ENCODE measurements at regions not wholly inside any gene's neighbourhood (a gene's known extent, or its start where the extent isn't known, plus 50 kb on each side); places are given as distances from the start of the nearest gene placed in this dataset.

GRCh38 chr15:27628486-27628885, 470.6 kb downstream of the OCA2 start:
- Histone ChIP-seq H3K14ac (ENCODE audit: low read length) (no peak overlapping the region), H2BK12ac (ENCODE audit: low read length) (no peak overlapping the region), H2BK5ac (ENCODE audit: low read depth, low read length, poor library complexity) (no peak overlapping the region), H3K4ac (ENCODE audit: low read depth, low read length) (no peak overlapping the region), H3K9me3 (ENCODE audit: insufficient read depth, low read depth, low read length) (no peaks in the 10 kb centered on the region), H4K12ac (ENCODE audit: low read depth, low read length) (no peak overlapping the region), H3K9ac (ENCODE audit: low read length) (no peak overlapping the region), H4K8ac (ENCODE audit: low read depth, low read length) (no peak overlapping the region), H3K4me2 (ENCODE audit: low read length) (no peak overlapping the region), H3K4me1 (ENCODE audit: control insufficient read depth in 1 of 2, insufficient read depth in 2 of 2, low read length in 2 of 2) (no peaks in the 10 kb centered on the region), H3K27me3 (ENCODE audit: insufficient read depth, low read length) (no peaks in the 10 kb centered on the region), H2BK120ac (ENCODE audit: insufficient read depth, low read length, poor library complexity) (no peak overlapping the region), H3K23ac (ENCODE audit: low read length) (no peak overlapping the region), H2AK5ac (ENCODE audit: low read length) (no peak overlapping the region), H3K36me3 (ENCODE audit: control insufficient read depth in 1 of 2, insufficient read depth in 2 of 2, low read length in 2 of 2) (no peaks in the 10 kb centered on the region), H3K4me3 (ENCODE audit: low read depth, low read length) (no peak overlapping the region), H3K79me2 (ENCODE audit: control insufficient read depth, insufficient read depth, low read length, poor library complexity) (no peaks in the 10 kb centered on the region), H3K79me1 (ENCODE audit: low read length) (no peaks in the 10 kb centered on the region), H4K91ac (ENCODE audit: low read depth, low read length) (no peak overlapping the region), H3K27ac (ENCODE audit: low read depth, low read length) (no peak overlapping the region), H3K18ac (ENCODE audit: low read length) (no peak overlapping the region), H2AFZ (ENCODE audit: insufficient read depth, low read length, poor library complexity) (no peak overlapping the region)
- DNase-seq: no peak
- WGBS (ENCODE audit: extremely low coverage, insufficient coverage, insufficient read length): no CpG with 5 or more reads among the region's 2 CpGs

- no peak overlapping the region for H3K9ac ChIP-seq (ENCODE audit: low read length)
- H3K4ac ChIP-seq (ENCODE audit: low read depth, low read length): no peak overlapping the region
- no peak overlapping the region for H3K4me3 ChIP-seq (ENCODE audit: low read depth, low read length)
- no peak overlapping the region for H3K18ac ChIP-seq (ENCODE audit: low read length)
- H3K14ac ChIP-seq (ENCODE audit: low read length): no peak overlapping the region
- no peak overlapping the region for H2BK12ac ChIP-seq (ENCODE audit: low read length)
- no peaks in the 10 kb centered on the region for H3K79me2 ChIP-seq (ENCODE audit: control insufficient read depth, insufficient read depth, low read length, poor library complexity)
- no peak overlapping the region for H2AFZ ChIP-seq (ENCODE audit: insufficient read depth, low read length, poor library complexity)
- no peak for DNase-seq
- H3K4me2 ChIP-seq (ENCODE audit: low read length): no peak overlapping the region
- no peaks in the 10 kb centered on the region for H3K4me1 ChIP-seq (ENCODE audit: control insufficient read depth in 1 of 2, insufficient read depth in 2 of 2, low read length in 2 of 2)
- H3K27me3 ChIP-seq (ENCODE audit: insufficient read depth, low read length): no peaks in the 10 kb centered on the region
- H4K8ac ChIP-seq (ENCODE audit: low read depth, low read length): no peak overlapping the region
- H3K36me3 ChIP-seq (ENCODE audit: control insufficient read depth in 1 of 2, insufficient read depth in 2 of 2, low read length in 2 of 2): no peaks in the 10 kb centered on the region
- no peak overlapping the region for H2AK5ac ChIP-seq (ENCODE audit: low read length)
- no peak overlapping the region for H4K91ac ChIP-seq (ENCODE audit: low read depth, low read length)
- no peak overlapping the region for H3K27ac ChIP-seq (ENCODE audit: low read depth, low read length)
- H2BK120ac ChIP-seq (ENCODE audit: insufficient read depth, low read length, poor library complexity): no peak overlapping the region
- no peak overlapping the region for H3K23ac ChIP-seq (ENCODE audit: low read length)
- H3K9me3 ChIP-seq (ENCODE audit: insufficient read depth, low read depth, low read length): no peaks in the 10 kb centered on the region
- H4K12ac ChIP-seq (ENCODE audit: low read depth, low read length): no peak overlapping the region
- no peak overlapping the region for H2BK5ac ChIP-seq (ENCODE audit: low read depth, low read length, poor library complexity)
- H3K79me1 ChIP-seq (ENCODE audit: low read length): no peaks in the 10 kb centered on the region
Observed at GRCh38 chr15:27627623-27628022, 471.5 kb downstream of the OCA2 start.

GRCh38 chr15:27623560-27624305, 475.4 kb downstream of the OCA2 start:
- Histone ChIP-seq H2BK120ac (ENCODE audit: insufficient read depth, low read length, poor library complexity) (no peak overlapping the region), H3K4me2 (ENCODE audit: low read length) (no peak overlapping the region), H3K9ac (ENCODE audit: low read length) (no peak overlapping the region), H3K79me2 (ENCODE audit: control insufficient read depth, insufficient read depth, low read length, poor library complexity) (no peaks in the 10 kb centered on the region), H3K79me1 (ENCODE audit: low read length) (no peaks in the 10 kb centered on the region), H2BK5ac (ENCODE audit: low read depth, low read length, poor library complexity) (no peak overlapping the region), H3K27ac (ENCODE audit: low read depth, low read length) (no peak overlapping the region), H2AK5ac (ENCODE audit: low read length) (no peak overlapping the region), H2BK12ac (ENCODE audit: low read length) (no peak overlapping the region), H3K23ac (ENCODE audit: low read length) (no peak overlapping the region), H3K14ac (ENCODE audit: low read length) (no peak overlapping the region), H3K36me3 (ENCODE audit: control insufficient read depth in 1 of 2, insufficient read depth in 2 of 2, low read length in 2 of 2) (no peaks in the 10 kb centered on the region), H3K27me3 (ENCODE audit: insufficient read depth, low read length) (no peaks in the 10 kb centered on the region), H3K4me3 (ENCODE audit: low read depth, low read length) (no peak overlapping the region), H3K4me1 (ENCODE audit: control insufficient read depth in 1 of 2, insufficient read depth in 2 of 2, low read length in 2 of 2) (no peaks in the 10 kb centered on the region), H4K8ac (ENCODE audit: low read depth, low read length) (no peak overlapping the region), H3K4ac (ENCODE audit: low read depth, low read length) (no peak overlapping the region), H4K91ac (ENCODE audit: low read depth, low read length) (no peak overlapping the region), H2AFZ (ENCODE audit: insufficient read depth, low read length, poor library complexity) (no peak overlapping the region), H3K9me3 (ENCODE audit: insufficient read depth, low read depth, low read length) (no peaks in the 10 kb centered on the region), H3K18ac (ENCODE audit: low read length) (no peak overlapping the region), H4K12ac (ENCODE audit: low read depth, low read length) (no peak overlapping the region)
- no peak for DNase-seq
- WGBS (ENCODE audit: extremely low coverage, insufficient coverage, insufficient read length): no CpG with 5 or more reads among the region's 9 CpGs

GRCh38 chr15:27623149-27623548, 476.0 kb downstream of the OCA2 start:
- H4K91ac ChIP-seq (ENCODE audit: low read depth, low read length): no peak overlapping the region
- H2BK5ac ChIP-seq (ENCODE audit: low read depth, low read length, poor library complexity): no peak overlapping the region
- no peak overlapping the region for H3K27ac ChIP-seq (ENCODE audit: low read depth, low read length)
- H3K9ac ChIP-seq (ENCODE audit: low read length): no peak overlapping the region
- no CpG with 5 or more reads among the region's 10 CpGs for WGBS (ENCODE audit: extremely low coverage, insufficient coverage, insufficient read length)
- H2AFZ ChIP-seq (ENCODE audit: insufficient read depth, low read length, poor library complexity): no peak overlapping the region
- no peak overlapping the region for H3K14ac ChIP-seq (ENCODE audit: low read length)
- H3K79me2 ChIP-seq (ENCODE audit: control insufficient read depth, insufficient read depth, low read length, poor library complexity): no peaks in the 10 kb centered on the region
- no peaks in the 10 kb centered on the region for H3K36me3 ChIP-seq (ENCODE audit: control insufficient read depth in 1 of 2, insufficient read depth in 2 of 2, low read length in 2 of 2)
- no peak overlapping the region for H4K12ac ChIP-seq (ENCODE audit: low read depth, low read length)
- H3K27me3 ChIP-seq (ENCODE audit: insufficient read depth, low read length): no peaks in the 10 kb centered on the region
- H3K4me2 ChIP-seq (ENCODE audit: low read length): no peak overlapping the region
- H2BK12ac ChIP-seq (ENCODE audit: low read length): no peak overlapping the region
- H3K9me3 ChIP-seq (ENCODE audit: insufficient read depth, low read depth, low read length): no peaks in the 10 kb centered on the region
- no peak overlapping the region for H3K23ac ChIP-seq (ENCODE audit: low read length)
- no peak overlapping the region for H2BK120ac ChIP-seq (ENCODE audit: insufficient read depth, low read length, poor library complexity)
- H3K4me3 ChIP-seq (ENCODE audit: low read depth, low read length): no peak overlapping the region
- no peak overlapping the region for H3K4ac ChIP-seq (ENCODE audit: low read depth, low read length)
- no peaks in the 10 kb centered on the region for H3K79me1 ChIP-seq (ENCODE audit: low read length)
- H2AK5ac ChIP-seq (ENCODE audit: low read length): no peak overlapping the region
- no peak overlapping the region for H3K18ac ChIP-seq (ENCODE audit: low read length)
- no peak for DNase-seq
- H3K4me1 ChIP-seq (ENCODE audit: control insufficient read depth in 1 of 2, insufficient read depth in 2 of 2, low read length in 2 of 2): no peaks in the 10 kb centered on the region
- H4K8ac ChIP-seq (ENCODE audit: low read depth, low read length): no peak overlapping the region
